Effector memory CD8-positive, alpha-beta T cell (primary cell): ENCODE measurements at regions not wholly inside any gene's neighbourhood (a gene's known extent, or its start where the extent isn't known, plus 50 kb on each side); places are given as distances from the start of the nearest gene placed in this dataset.

Experiments used
- ATAC-seq: fragments of 150-1000 bp; cut with Tn5 transposase; replicated peaks from 2 replicates; pipeline ENCODE4 v1.10.0; 2021; ENCODE audit warnings: mild to moderate bottlenecking, moderate library complexity
- DNase-seq, 3 experiments: peaks; one replicate each; pipeline ENCODE4 v3.0.0; 2021
- H3K27ac Mint-ChIP-seq, 2 donors: one replicate each; pipeline ENCODE4 v1.8.0; 2022; ENCODE audit warnings: mild to moderate bottlenecking in 2 of 2, mixed read lengths in 2 of 2, moderate library complexity in 2 of 2
- H3K27me3 Mint-ChIP-seq, 2 donors: one replicate each; pipeline ENCODE4 v1.8.0; 2022; ENCODE audit warnings: mixed read lengths in 2 of 2
- H3K36me3 Mint-ChIP-seq: one replicate; pipeline ENCODE4 v1.8.0; 2022; ENCODE audit warnings: mild to moderate bottlenecking, moderate library complexity, mixed read lengths; ENCODE audit not compliant: insufficient read depth
- H3K4me1 Mint-ChIP-seq, 2 donors: one replicate each; pipeline ENCODE4 v1.8.0; 2022; ENCODE audit warnings: low read depth in 2 of 2, mixed read lengths in 2 of 2
- H3K4me3 Mint-ChIP-seq, 2 donors: one replicate each; pipeline ENCODE4 v1.8.0; 2022; ENCODE audit warnings: mild to moderate bottlenecking in 2 of 2, mixed read lengths in 2 of 2, moderate library complexity in 2 of 2
- H3K9me3 Mint-ChIP-seq, 2 donors: one replicate each; pipeline ENCODE4 v1.8.0; 2022; ENCODE audit warnings: mixed read lengths in 2 of 2

- Mint-ChIP-seq H3K9me3 (no peaks in the 10 kb centered on the region), H3K27ac (peak overlapping the region in 1 of 2 donors; percentile 65)
Observed at GRCh38 chr1:186620566-186621350, 59.5 kb downstream of the PTGS2 start.

GRCh38 chr1:186618401-186619170 lies 61.6 kb downstream of the PTGS2 start:
- H3K4me1 Mint-ChIP-seq: peaks cover 19 to 32% of the 10 kb centered on the region in 2 donors
- peaks cover 0 to 6% of the 10 kb centered on the region in 2 donors for H3K9me3 Mint-ChIP-seq
- peak overlapping the region in 1 of 2 donors; percentile 88 for H3K27ac Mint-ChIP-seq
- H3K4me3 Mint-ChIP-seq: peak overlapping the region; percentile 62 to 64
- ATAC-seq (peak; percentile 70), DNase-seq (no peak)
- no peaks in the 10 kb centered on the region for H3K36me3 Mint-ChIP-seq
- no peaks in the 10 kb centered on the region for H3K27me3 Mint-ChIP-seq

More at GRCh38 chr1:186620566-186621350, 59.5 kb downstream of the PTGS2 start:
- Mint-ChIP-seq H3K36me3 (no peaks in the 10 kb centered on the region), H3K4me3 (no peak overlapping the region), H3K4me1 (peaks cover 8 to 17% of the 10 kb centered on the region in 2 donors), H3K27me3 (no peaks in the 10 kb centered on the region)
- DNase-seq (no peak), ATAC-seq (no peak)

- no peak for DNase-seq
- H3K4me3 Mint-ChIP-seq: peak overlapping the region; percentile 4 to 67
- peaks cover 19 to 32% of the 10 kb centered on the region in 2 donors for H3K4me1 Mint-ChIP-seq
- H3K27ac Mint-ChIP-seq: peak overlapping the region in 1 of 2 donors; percentile 88
- ATAC-seq: no peak
- H3K9me3 Mint-ChIP-seq: peaks cover 0 to 6% of the 10 kb centered on the region in 2 donors
- H3K27me3 Mint-ChIP-seq: no peaks in the 10 kb centered on the region
- no peaks in the 10 kb centered on the region for H3K36me3 Mint-ChIP-seq
Observed at GRCh38 chr1:186617926-186618325, 62.3 kb downstream of the PTGS2 start.

GRCh38 chr1:186616511-186616910 lies 63.7 kb downstream of the PTGS2 start:
- no peak for ATAC-seq
- Mint-ChIP-seq H3K36me3 (no peaks in the 10 kb centered on the region), H3K27me3 (no peaks in the 10 kb centered on the region), H3K9me3 (peaks cover 0 to 6% of the 10 kb centered on the region in 2 donors), H3K27ac (no peak overlapping the region), H3K4me1 (peaks cover 19 to 32% of the 10 kb centered on the region in 2 donors), H3K4me3 (no peak overlapping the region)
- no peak for DNase-seq

- H3K4me1 Mint-ChIP-seq: peaks cover 17 to 27% of the 10 kb centered on the region in 2 donors
- no peaks in the 10 kb centered on the region for H3K36me3 Mint-ChIP-seq
- H3K4me3 Mint-ChIP-seq: peak overlapping the region in 1 of 2 donors; percentile 16
- H3K27ac Mint-ChIP-seq: peak overlapping the region in 1 of 2 donors; percentile 1
- no peaks in the 10 kb centered on the region for H3K27me3 Mint-ChIP-seq
- H3K9me3 Mint-ChIP-seq: peaks cover 0 to 6% of the 10 kb centered on the region in 2 donors
- no peak for ATAC-seq
- DNase-seq: no peak
Observed at GRCh38 chr1:186615332-186615731, 64.9 kb downstream of the PTGS2 start.

- Mint-ChIP-seq H3K4me3 (no peak overlapping the region), H3K27ac (no peak overlapping the region), H3K36me3 (no peaks in the 10 kb centered on the region), H3K4me1 (peaks cover 11 to 15% of the 10 kb centered on the region in 2 donors), H3K27me3 (no peaks in the 10 kb centered on the region), H3K9me3 (peaks cover 0 to 6% of the 10 kb centered on the region in 2 donors)
- ATAC-seq: no peak
- no peak for DNase-seq
Observed at GRCh38 chr1:186611156-186611555, 69.1 kb downstream of the PTGS2 start.

GRCh38 chr1:186609183-186609582 lies 71.0 kb downstream of the PTGS2 start:
- H3K27ac Mint-ChIP-seq: no peak overlapping the region
- no peak for ATAC-seq
- H3K4me1 Mint-ChIP-seq: peaks cover 3% of the 10 kb centered on the region in 2 donors
- H3K27me3 Mint-ChIP-seq: no peaks in the 10 kb centered on the region
- no peaks in the 10 kb centered on the region for H3K36me3 Mint-ChIP-seq
- peaks cover 0 to 4% of the 10 kb centered on the region in 2 donors for H3K9me3 Mint-ChIP-seq
- no peak overlapping the region for H3K4me3 Mint-ChIP-seq
- DNase-seq: no peak

- no peaks in the 10 kb centered on the region for H3K4me1 Mint-ChIP-seq
- H3K4me3 Mint-ChIP-seq: no peak overlapping the region
- no peak overlapping the region for H3K27ac Mint-ChIP-seq
- no peaks in the 10 kb centered on the region for H3K27me3 Mint-ChIP-seq
- no peaks in the 10 kb centered on the region for H3K9me3 Mint-ChIP-seq
- ATAC-seq (no peak), DNase-seq (no peak)
- H3K36me3 Mint-ChIP-seq: no peaks in the 10 kb centered on the region
Observed at GRCh38 chr1:186605762-186606350, 74.4 kb downstream of the PTGS2 start.

GRCh38 chr1:186595969-186596368 lies 84.3 kb downstream of the PTGS2 start:
- H3K9me3 Mint-ChIP-seq: no peaks in the 10 kb centered on the region
- no peaks in the 10 kb centered on the region for H3K27me3 Mint-ChIP-seq
- no peak overlapping the region for H3K27ac Mint-ChIP-seq
- H3K4me3 Mint-ChIP-seq: no peak overlapping the region
- ATAC-seq (no peak), DNase-seq (no peak)
- H3K4me1 Mint-ChIP-seq: peaks cover 0 to 2% of the 10 kb centered on the region in 2 donors
- H3K36me3 Mint-ChIP-seq: no peaks in the 10 kb centered on the region

GRCh38 chr1:186578325-186579016 lies 101.8 kb downstream of the PTGS2 start:
- no peaks in the 10 kb centered on the region for H3K9me3 Mint-ChIP-seq
- no peak for ATAC-seq
- no peak overlapping the region for H3K4me3 Mint-ChIP-seq
- H3K27me3 Mint-ChIP-seq: no peaks in the 10 kb centered on the region
- peaks cover under 1% of the 10 kb centered on the region for H3K36me3 Mint-ChIP-seq
- no peak overlapping the region for H3K27ac Mint-ChIP-seq
- DNase-seq: no peak
- no peaks in the 10 kb centered on the region for H3K4me1 Mint-ChIP-seq

- no peaks in the 10 kb centered on the region for H3K27me3 Mint-ChIP-seq
- H3K27ac Mint-ChIP-seq: no peak overlapping the region
- no peak overlapping the region for H3K4me3 Mint-ChIP-seq
- H3K36me3 Mint-ChIP-seq: no peaks in the 10 kb centered on the region
- H3K4me1 Mint-ChIP-seq: no peaks in the 10 kb centered on the region
- no peak for ATAC-seq
- no peaks in the 10 kb centered on the region for H3K9me3 Mint-ChIP-seq
- DNase-seq: no peak
Observed at GRCh38 chr1:186577633-186578032, 102.6 kb downstream of the PTGS2 start.

GRCh38 chr1:186577216-186577615 lies 103.0 kb downstream of the PTGS2 start:
- Mint-ChIP-seq H3K27ac (no peak overlapping the region), H3K27me3 (no peaks in the 10 kb centered on the region), H3K4me1 (no peaks in the 10 kb centered on the region), H3K9me3 (no peaks in the 10 kb centered on the region), H3K4me3 (no peak overlapping the region), H3K36me3 (no peaks in the 10 kb centered on the region)
- DNase-seq (no peak), ATAC-seq (no peak)

GRCh38 chr1:186575348-186575747 lies 104.9 kb downstream of the PTGS2 start:
- ATAC-seq (no peak), DNase-seq (no peak)
- Mint-ChIP-seq H3K4me1 (no peaks in the 10 kb centered on the region), H3K27me3 (no peaks in the 10 kb centered on the region), H3K9me3 (no peaks in the 10 kb centered on the region), H3K27ac (no peak overlapping the region), H3K36me3 (no peaks in the 10 kb centered on the region), H3K4me3 (no peak overlapping the region)
